Hepatocyte (in vitro differentiated cells): ENCODE measurements at regions not wholly inside any gene's neighbourhood (a gene's known extent, or its start where the extent isn't known, plus 50 kb on each side); places are given as distances from the start of the nearest gene placed in this dataset.
A peak's percentile ranks its signal among the peaks of the same experiment; 100 is the strongest.

ENCODE experiments used
- DNase-seq: peaks from one replicate; pipeline ENCODE4 v3.0.0-alpha.2; 2016; ENCODE audit warnings: low spot score
- H2AFZ ChIP-seq: fragments of 200-600 bp; sonication (generic); 2 replicates; pipeline ENCODE4 v1.6.0; 2016; ENCODE audit warnings: antibody characterized with exemption, mild to moderate bottlenecking
- H3K27ac ChIP-seq: fragments of 200-600 bp; sonication (generic); 2 replicates; pipeline ENCODE4 v1.5.1; 2016; ENCODE audit warnings: mild to moderate bottlenecking
- H3K27me3 ChIP-seq: fragments of 200-600 bp; sonication (generic); 2 replicates; pipeline ENCODE4 v1.6.1; 2016
- H3K36me3 ChIP-seq: fragments of 200-600 bp; sonication (generic); replicated peaks from 2 replicates; pipeline ENCODE4 v1.5.1; 2016; ENCODE audit warnings: low read depth; ENCODE audit not compliant: insufficient read depth
- H3K4me1 ChIP-seq: fragments of 200-600 bp; sonication (generic); 2 replicates; pipeline ENCODE4 v1.5.1; 2016; ENCODE audit warnings: mild to moderate bottlenecking, moderate library complexity; ENCODE audit not compliant: insufficient read depth
- H3K4me2 ChIP-seq: fragments of 200-600 bp; sonication (generic); 2 replicates; pipeline ENCODE4 v1.6.0; 2016
- H3K4me3 ChIP-seq: fragments of 200-600 bp; sonication (generic); 2 replicates; pipeline ENCODE4 v1.5.1; 2016; ENCODE audit warnings: mild to moderate bottlenecking
- H3K79me2 ChIP-seq: fragments of 200-600 bp; sonication (generic); 2 replicates; pipeline ENCODE4 v1.6.0; 2017; ENCODE audit warnings: mild to moderate bottlenecking
- H3K9me2 ChIP-seq: fragments of 200-600 bp; sonication (generic); replicated peaks from 2 replicates; pipeline ENCODE4 v1.6.0; 2017; ENCODE audit warnings: mild to moderate bottlenecking; ENCODE audit not compliant: insufficient read depth
- H3K9me3 ChIP-seq: fragments of 200-600 bp; sonication (generic); 2 replicates; pipeline ENCODE4 v1.5.1; 2016; ENCODE audit warnings: low read depth, mild to moderate bottlenecking
- H4K20me1 ChIP-seq: fragments of 200-600 bp; sonication (generic); 2 replicates; pipeline ENCODE4 v1.6.0; 2016; ENCODE audit warnings: mild to moderate bottlenecking; ENCODE audit not compliant: insufficient read depth, poor library complexity, severe bottlenecking
- EZH2 ChIP-seq: fragments of 200-600 bp; sonication (generic); IDR thresholded peaks from 2 replicates; pipeline ENCODE4 v1.6.1; 2016; ENCODE audit warnings: antibody characterized with exemption, mild to moderate bottlenecking, borderline replicate concordance
- EZH2phosphoT487 ChIP-seq: fragments of 200-600 bp; sonication (generic); IDR thresholded peaks from one replicate; pipeline ENCODE4 v1.6.1; 2018; ENCODE audit warnings: antibody characterized with exemption, mild to moderate bottlenecking, low read depth, moderate library complexity; ENCODE audit not compliant: unreplicated experiment, severe bottlenecking
- WGBS: methylation state at CpG from one replicate; pipeline ENCODE4 v1.1.6; 2016; ENCODE audit warnings: low lambda C conversion rate; ENCODE audit errors: missing lambda C conversion rate; 5-methylcytosine and 5-hydroxymethylcytosine counted together
- TF ChIP-seq, protein P1 (sequence below): fragments of 200-600 bp; sonication (generic); IDR thresholded peaks from 2 replicates; pipeline ENCODE4 v1.5.1; 2016; ENCODE audit warnings: antibody characterized with exemption, mild to moderate bottlenecking; ENCODE audit not compliant: poor library complexity

GRCh38 chr7:22581099-22581498 lies 81.1 kb upstream of the STEAP1B start:
- WGBS, result 95% methylated on average over 3 of the region's 3 CpGs
- no peak for DNase-seq
- Histone ChIP-seq H3K9me2 (no peaks in the 10 kb centered on the region), H2AFZ (no peak overlapping the region), H3K27me3 (no peaks in the 10 kb centered on the region), H4K20me1 (no peaks in the 10 kb centered on the region), H3K4me3 (no peak overlapping the region), H3K4me1 (peaks cover 8% of the 10 kb centered on the region), H3K27ac (no peak overlapping the region), H3K79me2 (no peaks in the 10 kb centered on the region), H3K36me3 (no peaks in the 10 kb centered on the region), H3K9me3 (no peaks in the 10 kb centered on the region), H3K4me2 (no peak overlapping the region)
- TF ChIP-seq EZH2 (no peak), EZH2phosphoT487 (no peak)
- TF ChIP-seq, protein P1, sequence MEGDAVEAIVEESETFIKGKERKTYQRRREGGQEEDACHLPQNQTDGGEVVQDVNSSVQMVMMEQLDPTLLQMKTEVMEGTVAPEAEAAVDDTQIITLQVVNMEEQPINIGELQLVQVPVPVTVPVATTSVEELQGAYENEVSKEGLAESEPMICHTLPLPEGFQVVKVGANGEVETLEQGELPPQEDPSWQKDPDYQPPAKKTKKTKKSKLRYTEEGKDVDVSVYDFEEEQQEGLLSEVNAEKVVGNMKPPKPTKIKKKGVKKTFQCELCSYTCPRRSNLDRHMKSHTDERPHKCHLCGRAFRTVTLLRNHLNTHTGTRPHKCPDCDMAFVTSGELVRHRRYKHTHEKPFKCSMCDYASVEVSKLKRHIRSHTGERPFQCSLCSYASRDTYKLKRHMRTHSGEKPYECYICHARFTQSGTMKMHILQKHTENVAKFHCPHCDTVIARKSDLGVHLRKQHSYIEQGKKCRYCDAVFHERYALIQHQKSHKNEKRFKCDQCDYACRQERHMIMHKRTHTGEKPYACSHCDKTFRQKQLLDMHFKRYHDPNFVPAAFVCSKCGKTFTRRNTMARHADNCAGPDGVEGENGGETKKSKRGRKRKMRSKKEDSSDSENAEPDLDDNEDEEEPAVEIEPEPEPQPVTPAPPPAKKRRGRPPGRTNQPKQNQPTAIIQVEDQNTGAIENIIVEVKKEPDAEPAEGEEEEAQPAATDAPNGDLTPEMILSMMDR, result no peak

- H4K20me1 ChIP-seq, result no peaks in the 10 kb centered on the region
- TF ChIP-seq, protein P1, result no peak
- no peak for TF ChIP-seq EZH2
- no peak for TF ChIP-seq EZH2phosphoT487
- H3K27me3 ChIP-seq, result no peaks in the 10 kb centered on the region
Observed at GRCh38 chr7:22579961-22580360, 80.0 kb upstream of the STEAP1B start.

GRCh38 chr7:22578007-22578733 lies 78.2 kb upstream of the STEAP1B start:
- H3K4me2 ChIP-seq, result peak overlapping the region; percentile 29
- TF ChIP-seq EZH2phosphoT487, result no peak
- no peak for TF ChIP-seq EZH2
- TF ChIP-seq, protein P1, result no peak
- H4K20me1 ChIP-seq, result no peaks in the 10 kb centered on the region
- peaks cover 8% of the 10 kb centered on the region for H3K4me1 ChIP-seq
- no peaks in the 10 kb centered on the region for H3K36me3 ChIP-seq
- no peaks in the 10 kb centered on the region for H3K79me2 ChIP-seq
- H3K27me3 ChIP-seq, result no peaks in the 10 kb centered on the region
- H3K4me3 ChIP-seq, result no peak overlapping the region
- 77% methylated on average over 5 of the region's 5 CpGs for WGBS
- no peak overlapping the region for H2AFZ ChIP-seq
- no peaks in the 10 kb centered on the region for H3K9me3 ChIP-seq
- no peaks in the 10 kb centered on the region for H3K9me2 ChIP-seq
- DNase-seq, result no peak
- peak overlapping the region; percentile 70 for H3K27ac ChIP-seq

More at GRCh38 chr7:22579961-22580360, 80.0 kb upstream of the STEAP1B start:
- Histone ChIP-seq H3K9me2 (no peaks in the 10 kb centered on the region), H2AFZ (no peak overlapping the region), H3K9me3 (no peaks in the 10 kb centered on the region), H3K27ac (no peak overlapping the region), H3K79me2 (no peaks in the 10 kb centered on the region), H3K4me1 (peaks cover 8% of the 10 kb centered on the region), H3K4me2 (no peak overlapping the region), H3K36me3 (no peaks in the 10 kb centered on the region), H3K4me3 (no peak overlapping the region)
- 95% methylated on average over 2 of the region's 2 CpGs for WGBS
- no peak for DNase-seq
